Stimulated activated CD8-positive, alpha-beta memory T cell treated with anti-CD3 and anti-CD28 coated beads, Interleukin-2, amount 100 ng/mL, for 48 hours (primary cell): ENCODE measurements at regions not wholly inside any gene's neighbourhood (a gene's known extent, or its start where the extent isn't known, plus 50 kb on each side); places are given as distances from the start of the nearest gene placed in this dataset.
"Not testable (repeated sequence)": the region's sequence is repeated elsewhere in the genome, so short reads cannot be mapped to it uniquely, and the experiment has no call there.

Experiments used
- DNase-seq, 2 donors: peaks; one replicate each; pipeline ENCODE4 v3.0.0-alpha.2; 2020; ENCODE audit warnings: low read depth in 2 of 2

DNA sequence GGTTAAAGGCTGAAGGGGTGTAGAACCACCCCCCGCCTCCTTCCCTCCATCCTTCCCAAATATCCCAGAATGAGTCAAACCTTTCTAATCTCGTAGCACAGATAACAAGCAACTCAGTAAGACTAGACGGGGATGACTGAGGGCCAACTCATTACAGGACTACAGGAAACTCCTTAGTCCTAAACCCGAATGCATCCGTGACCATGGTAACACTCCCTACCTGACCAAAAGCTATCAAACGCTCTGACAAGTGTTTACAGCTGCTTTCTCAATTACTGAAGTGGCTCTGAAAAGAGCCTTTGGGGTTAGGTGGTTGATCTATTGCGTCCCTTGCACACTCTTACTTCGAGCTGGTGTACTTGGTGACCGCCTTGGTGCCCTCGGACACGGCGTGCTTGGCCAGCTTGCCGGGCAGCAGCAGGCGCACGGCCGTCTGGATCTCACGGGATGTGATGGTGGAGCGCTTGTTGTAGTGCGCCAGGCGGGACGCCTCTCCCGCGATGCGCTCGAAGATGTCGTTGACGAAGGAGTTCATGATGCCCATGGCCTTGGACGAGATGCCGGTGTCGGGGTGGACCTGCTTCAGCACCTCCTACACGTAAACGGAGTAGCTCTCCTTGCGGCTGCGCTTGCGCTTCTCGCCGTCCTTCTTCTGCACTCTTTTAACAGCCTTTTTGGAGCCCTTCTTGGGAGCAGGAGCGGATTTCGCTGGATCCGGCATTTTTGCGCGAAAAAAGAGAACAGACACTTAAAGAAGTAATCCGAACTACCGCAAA is 67.4 kb downstream of the FAM72B start:
- DNase-seq, result not testable (repeated sequence)

DNA sequence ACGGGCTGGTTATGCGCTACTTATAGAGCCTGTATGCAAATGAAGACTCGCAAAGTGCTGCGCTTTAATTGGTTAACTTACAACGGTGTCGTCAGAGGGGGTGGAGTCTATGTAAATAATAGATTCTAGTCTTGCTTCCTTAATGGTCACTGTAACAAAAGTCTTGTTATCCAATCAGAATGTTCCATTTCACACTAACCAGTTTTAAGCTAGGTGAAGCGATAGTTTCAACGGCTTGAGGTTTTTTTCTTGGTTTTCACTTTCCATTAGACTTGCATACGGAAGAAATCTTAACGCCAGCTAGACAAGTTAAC is 66.9 kb downstream of the FAM72B start:
- DNase-seq, result not testable (repeated sequence)

DNA sequence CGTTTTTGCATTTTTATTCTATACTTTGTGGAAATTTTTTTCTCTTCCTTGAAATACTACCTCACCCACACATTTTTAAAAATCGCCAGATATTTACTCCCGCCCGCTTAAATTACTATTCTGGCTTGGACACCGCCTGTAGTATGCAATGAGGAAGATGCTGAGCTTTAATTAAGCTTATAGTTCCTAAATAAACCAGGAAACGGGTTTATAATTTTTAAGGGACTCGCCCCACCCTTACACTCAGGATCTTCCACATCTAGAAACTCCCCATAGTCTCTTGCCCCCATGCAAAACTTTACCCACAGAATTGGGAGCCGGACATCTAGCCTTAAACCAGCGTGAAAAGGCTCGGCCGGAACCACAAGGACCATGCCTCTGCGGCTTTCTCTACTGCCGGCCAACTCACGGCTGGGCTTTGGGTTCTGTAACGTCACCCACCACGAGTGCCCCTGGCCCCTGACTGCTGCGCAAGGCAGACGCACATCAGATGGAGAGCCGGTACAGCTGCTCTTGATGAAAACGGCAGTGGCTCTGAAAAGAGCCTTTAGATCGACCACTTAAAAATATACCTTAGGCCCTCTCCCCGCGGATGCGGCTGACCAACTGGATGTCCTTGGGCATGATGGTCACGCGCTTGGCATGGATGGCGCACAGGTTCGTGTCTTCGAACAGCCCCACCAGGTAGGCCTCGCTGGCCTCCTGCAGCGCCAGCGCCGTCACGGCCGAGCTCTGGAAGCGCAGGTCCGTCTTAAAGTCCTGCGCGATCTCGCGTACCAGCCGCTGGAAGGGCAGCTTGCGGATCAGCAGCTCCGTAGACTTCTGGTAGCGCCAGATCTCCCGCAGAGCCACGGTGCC is 66.3 kb downstream of the FAM72B start:
- not testable (repeated sequence) for DNase-seq
